Left renal cortex interstitium (tissue), 4 donors: ENCODE measurements at regions not wholly inside any gene's neighbourhood (a gene's known extent, or its start where the extent isn't known, plus 50 kb on each side); places are given as distances from the start of the nearest gene placed in this dataset.

Experiments used
- DNase-seq, 4 donors: peaks; one replicate each; pipeline ENCODE4 v3.0.0-alpha.2; 2013; ENCODE audit warnings: low read depth in 4 of 4, low spot score in 2 of 4, missing footprints in 1 of 4

- DNase-seq, result no peak
Observed at GRCh38 chr9:3054017-3054586, 210.2 kb upstream of the PUM3 start.

- DNase-seq, result no peak
Observed at GRCh38 chr9:3049636-3050035, 205.7 kb upstream of the PUM3 start.

- no peak for DNase-seq
Observed at GRCh38 chr9:3047912-3048311, 204.0 kb upstream of the PUM3 start.

GRCh38 chr9:3045153-3045552 is 201.3 kb upstream of the PUM3 start:
- no peak for DNase-seq

- no peak for DNase-seq
Observed at GRCh38 chr9:3043369-3043768, 199.5 kb upstream of the PUM3 start.

GRCh38 chr9:3040761-3041160 is 196.9 kb upstream of the PUM3 start:
- no peak for DNase-seq

- DNase-seq, result no peak
Observed at GRCh38 chr9:3036333-3036700, 192.4 kb upstream of the PUM3 start.

GRCh38 chr9:3035579-3036332 is 191.9 kb upstream of the PUM3 start:
- no peak for DNase-seq

- no peak for DNase-seq
Observed at GRCh38 chr9:3032898-3033297, 189.0 kb upstream of the PUM3 start.

GRCh38 chr9:3028535-3028934 is 184.6 kb upstream of the PUM3 start:
- no peak for DNase-seq

- no peak for DNase-seq
Observed at GRCh38 chr9:3027210-3027609, 183.3 kb upstream of the PUM3 start.

GRCh38 chr9:3023449-3023848 is 179.6 kb upstream of the PUM3 start:
- DNase-seq, result no peak

- no peak for DNase-seq
Observed at GRCh38 chr9:3018691-3019230, 174.9 kb upstream of the PUM3 start.

- no peak for DNase-seq
Observed at GRCh38 chr9:3018071-3018470, 174.2 kb upstream of the PUM3 start.

GRCh38 chr9:3014178-3014577 is 170.3 kb upstream of the PUM3 start:
- no peak for DNase-seq

GRCh38 chr9:3012842-3013241 is 168.9 kb upstream of the PUM3 start:
- no peak for DNase-seq

GRCh38 chr9:3012245-3012644 is 168.3 kb upstream of the PUM3 start:
- DNase-seq, result no peak

- no peak for DNase-seq
Observed at GRCh38 chr9:3008091-3008490, 164.2 kb upstream of the PUM3 start.

- DNase-seq, result no peak
Observed at GRCh38 chr9:3007326-3007725, 163.4 kb upstream of the PUM3 start.

- no peak for DNase-seq
Observed at GRCh38 chr9:3006851-3007250, 163.0 kb upstream of the PUM3 start.

- DNase-seq, result no peak
Observed at GRCh38 chr9:3004572-3004971, 160.7 kb upstream of the PUM3 start.

GRCh38 chr9:3001311-3001710 is 157.4 kb upstream of the PUM3 start:
- no peak for DNase-seq
